ENCODE measurements at regions not wholly inside any gene's neighbourhood (a gene's known extent, or its start where the extent isn't known, plus 50 kb on each side); places are given as distances from the start of the nearest gene placed in this dataset.

- TF ChIP-seq CREB5 (CRISPR knock-in tag; IDR thresholded peaks at IDR 0.05; ENCODE audit: low read depth) (no peak), ISL1 (CRISPR knock-in tag; IDR thresholded peaks at IDR 0.05) (no peak), ARNTL (CRISPR knock-in tag; IDR thresholded peaks at IDR 0.05; ENCODE audit: borderline replicate concordance, low read depth) (no peak), RARB (CRISPR knock-in tag; IDR thresholded peaks at IDR 0.05) (no peak)
Observed at GRCh38 chr5:124132843-124133242, 613.6 kb downstream of the ZNF608 start.
